EH (cell line): ENCODE measurements at regions not wholly inside any gene's neighbourhood (a gene's known extent, or its start where the extent isn't known, plus 50 kb on each side); places are given as distances from the start of the nearest gene placed in this dataset.
A peak's percentile ranks its signal among the peaks of the same experiment; 100 is the strongest.

Experiments used
- DNase-seq: peaks from one replicate; pipeline ENCODE4 v3.0.0-alpha.2; 2015; ENCODE audit warnings: low read depth

- no peak for DNase-seq
Observed at GRCh38 chr6:132096996-132097395, 145.8 kb upstream of the CCN2 start.

- no peak for DNase-seq
Observed at GRCh38 chr6:132096245-132096644, 145.1 kb upstream of the CCN2 start.

GRCh38 chr6:132089173-132089572 lies 138.0 kb upstream of the CCN2 start:
- DNase-seq, result no peak

- DNase-seq, result no peak
Observed at GRCh38 chr6:132088150-132088549, 137.0 kb upstream of the CCN2 start.

- DNase-seq, result peak; percentile 77
Observed at GRCh38 chr6:132087391-132087790, 136.2 kb upstream of the CCN2 start.

GRCh38 chr6:132085731-132086130 lies 134.6 kb upstream of the CCN2 start:
- DNase-seq, result peak; percentile 62

- DNase-seq, result peak; percentile 99
Observed at GRCh38 chr6:132084811-132085509, 133.8 kb upstream of the CCN2 start.

GRCh38 chr6:132082421-132082820 lies 131.2 kb upstream of the CCN2 start:
- DNase-seq, result peak; percentile 56

GRCh38 chr6:132081338-132081737 lies 130.2 kb upstream of the CCN2 start:
- DNase-seq, result no peak

- DNase-seq, result no peak
Observed at GRCh38 chr6:132079286-132079685, 128.1 kb upstream of the CCN2 start.

GRCh38 chr6:132076452-132076851 lies 125.3 kb upstream of the CCN2 start:
- no peak for DNase-seq

GRCh38 chr6:132072831-132073230 lies 121.7 kb upstream of the CCN2 start:
- no peak for DNase-seq

GRCh38 chr6:132072271-132072670 lies 121.1 kb upstream of the CCN2 start:
- no peak for DNase-seq

GRCh38 chr6:132070356-132070755 lies 119.2 kb upstream of the CCN2 start:
- no peak for DNase-seq

GRCh38 chr6:132068766-132069165 lies 117.6 kb upstream of the CCN2 start:
- DNase-seq, result peak; percentile 37

- DNase-seq, result peak; percentile 74
Observed at GRCh38 chr6:132067286-132067685, 116.1 kb upstream of the CCN2 start.

GRCh38 chr6:132065556-132065955 lies 114.4 kb upstream of the CCN2 start:
- no peak for DNase-seq

GRCh38 chr6:132063738-132064137 lies 112.6 kb upstream of the CCN2 start:
- peak; percentile 83 for DNase-seq

GRCh38 chr6:132063204-132063603 lies 112.0 kb upstream of the CCN2 start:
- DNase-seq, result peak; percentile 77

- DNase-seq, result no peak
Observed at GRCh38 chr6:132062626-132063025, 111.5 kb upstream of the CCN2 start.

- DNase-seq, result no peak
Observed at GRCh38 chr6:132061381-132061780, 110.2 kb upstream of the CCN2 start.

GRCh38 chr6:132060591-132060990 lies 109.4 kb upstream of the CCN2 start:
- DNase-seq, result peak; percentile 89

- DNase-seq, result peak; percentile 34
Observed at GRCh38 chr6:132058975-132059374, 107.8 kb upstream of the CCN2 start.

- DNase-seq, result peak; percentile 85
Observed at GRCh38 chr6:132054525-132054924, 103.4 kb upstream of the CCN2 start.
